Calu3 (cell line): ENCODE measurements at regions not wholly inside any gene's neighbourhood (a gene's known extent, or its start where the extent isn't known, plus 50 kb on each side); places are given as distances from the start of the nearest gene placed in this dataset.

Experiments
- BruUV-seq: library from RNA; stranded (reverse); fragments of 400-500 nt; replicated peaks from 2 replicates; lab custom pipeline; 2021; lab: Mats Ljungman, UMichigan
- CTCF ChIA-PET: fragments of 300-600 bp; sonication (Branson Sonifier 250); formaldehyde crosslinking; loops from one replicate; lab custom pipeline; 2022; ENCODE audit warnings: antibody characterized with exemption; lab: Charles Lee
- DNase-seq: peaks from one replicate; pipeline ENCODE4 v3.0.0; 2022
- H3K27ac Mint-ChIP-seq: one replicate; pipeline ENCODE4 v1.8.0; 2022; ENCODE audit warnings: mixed read lengths; ENCODE audit not compliant: unreplicated experiment
- H3K27me3 Mint-ChIP-seq: one replicate; pipeline ENCODE4 v1.8.0; 2022; ENCODE audit warnings: mixed read lengths; ENCODE audit not compliant: unreplicated experiment
- H3K36me3 Mint-ChIP-seq: one replicate; pipeline ENCODE4 v1.8.0; 2022; ENCODE audit warnings: mild to moderate bottlenecking, moderate library complexity, mixed read lengths; ENCODE audit not compliant: insufficient read depth, unreplicated experiment
- H3K4me1 Mint-ChIP-seq: one replicate; pipeline ENCODE4 v1.8.0; 2022; ENCODE audit warnings: mild to moderate bottlenecking, low read depth, mixed read lengths; ENCODE audit not compliant: unreplicated experiment
- H3K4me3 Mint-ChIP-seq: one replicate; pipeline ENCODE4 v1.8.0; 2022; ENCODE audit warnings: mild to moderate bottlenecking, low read depth, moderate library complexity, mixed read lengths; ENCODE audit not compliant: unreplicated experiment
- H3K9me3 Mint-ChIP-seq: one replicate; pipeline ENCODE4 v1.8.0; 2022; ENCODE audit warnings: low read depth, mixed read lengths; ENCODE audit not compliant: unreplicated experiment
- intact Hi-C: fragments of 100-400 bp; cut with micrococcal nuclease; formaldehyde crosslinking; loops from one replicate; pipeline ENCODE4 v1.10.0; 2022; ENCODE audit not compliant: unreplicated experiment
- TF ChIP-seq, protein P1 (sequence below): fragments of 200-600 bp; IDR thresholded peaks from one replicate; pipeline ENCODE4 v1.8.0; 2022; ENCODE audit warnings: antibody characterized with exemption; ENCODE audit not compliant: unreplicated experiment

DNA sequence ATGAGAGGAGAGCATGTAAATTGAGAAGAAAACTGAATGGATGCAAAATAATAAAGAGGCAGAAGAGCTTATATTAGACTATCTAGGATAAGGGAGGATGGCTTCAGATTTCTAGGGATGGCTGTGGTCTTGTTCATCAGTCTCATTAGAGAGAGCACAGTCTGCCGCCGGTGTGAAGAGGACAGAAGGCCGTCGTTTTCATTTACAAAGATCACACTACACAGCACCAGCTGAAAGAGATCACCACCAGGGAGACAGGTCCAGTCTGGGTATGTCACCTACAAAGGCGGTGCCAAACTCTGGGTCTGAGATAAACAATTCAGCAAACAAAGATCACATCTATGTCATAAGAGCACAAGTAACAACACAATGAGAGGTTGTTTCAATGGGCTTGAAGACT, 1222.3 kb upstream of the SLC10A2 start:
- H3K27ac Mint-ChIP-seq = no peak overlapping the region
- no TSS peak for BruUV-seq
- H3K9me3 Mint-ChIP-seq = no peaks in the 10 kb centered on the region
- H3K4me3 Mint-ChIP-seq = no peak overlapping the region
- no peak for DNase-seq
- H3K27me3 Mint-ChIP-seq = no peaks in the 10 kb centered on the region
- H3K4me1 Mint-ChIP-seq = peaks cover 7% of the 10 kb centered on the region
- intact Hi-C loops = no loop called here
- CTCF ChIA-PET = no interaction called here
- H3K36me3 Mint-ChIP-seq = no peaks in the 10 kb centered on the region
- TF ChIP-seq, protein P1, sequence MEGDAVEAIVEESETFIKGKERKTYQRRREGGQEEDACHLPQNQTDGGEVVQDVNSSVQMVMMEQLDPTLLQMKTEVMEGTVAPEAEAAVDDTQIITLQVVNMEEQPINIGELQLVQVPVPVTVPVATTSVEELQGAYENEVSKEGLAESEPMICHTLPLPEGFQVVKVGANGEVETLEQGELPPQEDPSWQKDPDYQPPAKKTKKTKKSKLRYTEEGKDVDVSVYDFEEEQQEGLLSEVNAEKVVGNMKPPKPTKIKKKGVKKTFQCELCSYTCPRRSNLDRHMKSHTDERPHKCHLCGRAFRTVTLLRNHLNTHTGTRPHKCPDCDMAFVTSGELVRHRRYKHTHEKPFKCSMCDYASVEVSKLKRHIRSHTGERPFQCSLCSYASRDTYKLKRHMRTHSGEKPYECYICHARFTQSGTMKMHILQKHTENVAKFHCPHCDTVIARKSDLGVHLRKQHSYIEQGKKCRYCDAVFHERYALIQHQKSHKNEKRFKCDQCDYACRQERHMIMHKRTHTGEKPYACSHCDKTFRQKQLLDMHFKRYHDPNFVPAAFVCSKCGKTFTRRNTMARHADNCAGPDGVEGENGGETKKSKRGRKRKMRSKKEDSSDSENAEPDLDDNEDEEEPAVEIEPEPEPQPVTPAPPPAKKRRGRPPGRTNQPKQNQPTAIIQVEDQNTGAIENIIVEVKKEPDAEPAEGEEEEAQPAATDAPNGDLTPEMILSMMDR = no peak

DNA sequence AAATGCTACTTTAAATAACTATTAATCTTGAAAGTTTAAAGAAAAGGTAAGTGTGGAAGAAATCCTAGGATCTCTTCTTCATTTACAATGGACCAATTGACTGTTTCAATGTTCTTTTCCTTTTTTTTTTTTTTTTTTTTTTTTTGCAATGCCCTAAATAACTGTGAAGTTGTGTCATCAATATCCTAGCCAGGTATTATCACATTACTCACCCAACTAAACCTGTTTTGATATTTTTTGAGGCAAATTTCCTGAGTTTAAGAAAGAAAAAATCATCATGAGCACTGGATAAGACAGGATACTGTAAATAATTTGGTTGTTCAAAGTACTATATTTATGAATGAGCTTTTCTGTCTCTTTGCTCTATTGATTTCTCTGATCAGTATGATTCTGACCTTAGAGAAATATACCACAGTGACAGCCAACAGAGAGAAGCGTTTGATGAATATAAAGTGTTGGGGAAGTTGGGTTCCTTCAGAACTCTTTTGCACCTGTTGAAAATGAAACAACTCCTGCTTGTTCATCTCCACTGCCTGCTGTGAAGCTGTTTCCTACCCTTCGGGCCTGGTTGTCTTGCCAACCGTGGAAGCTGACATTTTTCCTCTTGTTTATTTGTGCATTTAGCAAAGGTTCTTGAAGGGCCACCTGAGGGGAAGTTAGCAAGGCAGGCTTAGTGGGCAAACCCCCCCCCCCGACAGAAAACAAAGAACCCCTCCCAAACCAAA, 1220.5 kb upstream of the SLC10A2 start:
- Mint-ChIP-seq H3K9me3 (no peaks in the 10 kb centered on the region), H3K36me3 (no peaks in the 10 kb centered on the region), H3K4me1 (peaks cover 7% of the 10 kb centered on the region), H3K4me3 (no peak overlapping the region), H3K27ac (no peak overlapping the region), H3K27me3 (no peaks in the 10 kb centered on the region)
- BruUV-seq = no TSS peak
- TF ChIP-seq, protein P1 = no peak
- CTCF ChIA-PET = interaction anchor here (1.3 kb wide), 1 partner anchor 297 kb away, joined by 3 read pairs; no protein-coding TSS in a partner anchor
- DNase-seq = no peak
- intact Hi-C loops = no loop called here

DNA sequence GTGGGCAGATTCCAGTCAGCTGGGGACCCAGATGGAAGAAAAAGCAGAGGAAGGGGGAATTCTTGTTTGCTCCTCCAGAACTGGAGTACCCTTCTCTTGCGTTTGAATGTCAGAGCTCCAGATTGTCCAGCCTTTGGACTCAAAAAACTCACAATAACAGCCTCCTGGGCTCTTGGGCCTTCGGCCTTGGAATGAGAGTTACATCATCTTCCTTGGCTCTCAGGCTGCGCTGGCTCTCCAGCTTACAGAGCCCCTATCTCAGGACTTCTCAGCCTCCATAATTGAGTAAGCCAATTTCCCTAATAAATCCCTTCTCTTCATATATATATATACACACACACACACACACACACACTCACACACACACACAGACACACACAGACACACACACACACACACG, 1215.7 kb upstream of the SLC10A2 start:
- TF ChIP-seq, protein P1 = no peak
- H3K27ac Mint-ChIP-seq = no peak overlapping the region
- intact Hi-C loops = no loop called here
- no peak overlapping the region for H3K4me3 Mint-ChIP-seq
- CTCF ChIA-PET = no interaction called here
- H3K9me3 Mint-ChIP-seq = no peaks in the 10 kb centered on the region
- H3K4me1 Mint-ChIP-seq = no peaks in the 10 kb centered on the region
- no peak for DNase-seq
- no TSS peak for BruUV-seq
- no peaks in the 10 kb centered on the region for H3K36me3 Mint-ChIP-seq
- H3K27me3 Mint-ChIP-seq = no peaks in the 10 kb centered on the region

DNA sequence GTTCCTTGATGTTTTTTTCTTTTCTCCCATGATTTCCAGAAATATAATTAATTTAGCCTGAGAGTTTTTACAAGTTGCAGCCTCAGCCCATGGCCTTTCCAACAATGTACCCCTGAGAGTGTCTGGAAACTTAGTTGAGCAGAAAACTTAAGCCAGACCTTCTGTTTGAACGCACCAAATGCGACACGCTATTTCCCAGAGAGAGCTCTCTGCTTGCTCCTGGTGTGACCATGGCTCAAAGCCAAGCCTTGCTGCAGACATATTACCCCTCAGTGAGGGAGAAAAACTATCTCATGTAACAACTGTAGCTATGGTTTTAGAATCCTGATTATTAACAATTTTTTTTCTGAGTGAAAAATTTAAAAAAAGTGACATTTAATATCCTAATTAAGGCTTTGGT, 1204.5 kb upstream of the SLC10A2 start:
- no TSS peak for BruUV-seq
- H3K4me3 Mint-ChIP-seq = no peak overlapping the region
- CTCF ChIA-PET = no interaction called here
- H3K9me3 Mint-ChIP-seq = peaks cover 5% of the 10 kb centered on the region
- H3K27ac Mint-ChIP-seq = no peak overlapping the region
- TF ChIP-seq, protein P1 = no peak
- DNase-seq = no peak
- intact Hi-C loops = no loop called here
- H3K4me1 Mint-ChIP-seq = no peaks in the 10 kb centered on the region
- H3K36me3 Mint-ChIP-seq = no peaks in the 10 kb centered on the region
- H3K27me3 Mint-ChIP-seq = no peaks in the 10 kb centered on the region
